VCaP (cell line): ENCODE measurements at regions not wholly inside any gene's neighbourhood (a gene's known extent, or its start where the extent isn't known, plus 50 kb on each side); places are given as distances from the start of the nearest gene placed in this dataset.

Source experiments
- H3K27ac ChIP-seq: fragments of 450-650 bp; 2 replicates; pipeline ENCODE4 v1.5.1; 2017
- CTCF ChIP-seq: fragments of 450-650 bp; conservative IDR thresholded peaks from 2 replicates; pipeline ENCODE4 v1.5.1; 2017; ENCODE audit warnings: mild to moderate bottlenecking, moderate library complexity

- H3K27ac ChIP-seq = peak overlapping the region; percentile 5; the same call in 1 of the 2 replicates
- TF ChIP-seq CTCF = no peak
Measured at GRCh38 chr15:100714749-100715342, 112.5 kb downstream of the ASB7 start.

DNA sequence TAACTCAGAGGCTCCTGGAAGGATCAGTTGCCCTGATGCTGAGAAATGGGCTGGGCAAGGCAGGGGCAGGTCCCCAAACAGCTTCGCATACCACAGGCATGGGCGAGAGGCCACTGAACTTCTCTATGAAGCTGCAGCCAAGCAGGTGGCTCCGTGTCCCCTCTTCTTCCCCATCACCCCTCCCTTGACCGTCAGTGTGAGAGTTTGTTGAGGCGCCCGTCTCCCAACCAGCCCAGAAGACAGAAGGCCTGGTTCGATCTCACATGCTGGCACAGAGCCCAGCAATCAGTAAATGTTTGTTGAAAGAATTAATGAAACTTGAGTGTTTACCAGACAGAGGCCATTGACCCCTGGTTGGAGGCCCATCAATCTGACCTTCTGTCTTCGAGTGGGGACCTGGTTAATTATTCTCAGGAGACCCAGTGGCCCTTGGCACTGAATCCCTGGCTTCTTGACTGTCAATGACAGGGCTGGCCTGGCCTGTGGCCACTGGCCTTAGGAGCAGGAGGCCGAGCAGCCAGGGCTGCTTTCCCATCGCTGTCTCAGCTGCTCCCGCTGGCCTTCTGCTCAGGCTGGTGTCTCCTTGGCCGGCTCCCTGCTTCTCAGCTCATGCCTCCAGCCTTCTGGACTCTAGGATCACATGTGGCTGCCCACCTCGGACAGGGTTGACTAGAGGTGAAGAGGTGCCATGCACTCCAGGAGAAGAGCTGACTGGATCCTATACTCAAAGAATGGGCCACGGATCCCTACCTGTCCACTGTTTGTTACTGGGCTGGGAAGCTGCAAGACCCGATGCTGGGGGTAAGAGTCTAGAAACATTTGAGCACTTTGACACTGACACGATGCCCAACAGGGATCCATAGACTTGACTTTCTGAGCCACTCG, 113.4 kb downstream of the ASB7 start:
- H3K27ac ChIP-seq = peak overlapping the region; percentile 13; the same call in 1 of the 2 replicates
- no peak for TF ChIP-seq CTCF

GRCh38 chr15:100716456-100717085, 114.2 kb downstream of the ASB7 start:
- no peak for TF ChIP-seq CTCF
- no peak overlapping the region; the same call in 1 of the 2 replicates for H3K27ac ChIP-seq

DNA sequence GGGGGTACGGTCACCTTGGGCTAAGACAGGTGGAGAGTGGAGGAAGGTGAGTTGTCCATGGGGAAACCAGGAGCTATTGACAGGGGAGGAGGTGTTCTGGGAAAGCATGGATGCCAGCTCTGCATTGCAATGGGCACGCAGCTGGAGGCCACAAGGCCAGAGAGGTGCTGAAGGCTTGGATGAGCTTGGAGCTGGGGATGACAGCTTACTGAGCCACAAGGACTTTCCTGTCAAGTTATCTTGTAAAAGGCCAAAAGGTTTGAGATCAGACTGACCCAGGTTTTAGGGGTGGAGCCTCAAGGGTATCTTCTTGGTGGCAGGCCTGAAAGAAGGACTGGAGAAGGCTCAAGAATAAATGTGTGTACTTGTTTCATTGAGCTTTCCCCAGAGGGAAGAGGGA, 115.2 kb downstream of the ASB7 start:
- TF ChIP-seq CTCF = no peak
- H3K27ac ChIP-seq = no peak overlapping the region

DNA sequence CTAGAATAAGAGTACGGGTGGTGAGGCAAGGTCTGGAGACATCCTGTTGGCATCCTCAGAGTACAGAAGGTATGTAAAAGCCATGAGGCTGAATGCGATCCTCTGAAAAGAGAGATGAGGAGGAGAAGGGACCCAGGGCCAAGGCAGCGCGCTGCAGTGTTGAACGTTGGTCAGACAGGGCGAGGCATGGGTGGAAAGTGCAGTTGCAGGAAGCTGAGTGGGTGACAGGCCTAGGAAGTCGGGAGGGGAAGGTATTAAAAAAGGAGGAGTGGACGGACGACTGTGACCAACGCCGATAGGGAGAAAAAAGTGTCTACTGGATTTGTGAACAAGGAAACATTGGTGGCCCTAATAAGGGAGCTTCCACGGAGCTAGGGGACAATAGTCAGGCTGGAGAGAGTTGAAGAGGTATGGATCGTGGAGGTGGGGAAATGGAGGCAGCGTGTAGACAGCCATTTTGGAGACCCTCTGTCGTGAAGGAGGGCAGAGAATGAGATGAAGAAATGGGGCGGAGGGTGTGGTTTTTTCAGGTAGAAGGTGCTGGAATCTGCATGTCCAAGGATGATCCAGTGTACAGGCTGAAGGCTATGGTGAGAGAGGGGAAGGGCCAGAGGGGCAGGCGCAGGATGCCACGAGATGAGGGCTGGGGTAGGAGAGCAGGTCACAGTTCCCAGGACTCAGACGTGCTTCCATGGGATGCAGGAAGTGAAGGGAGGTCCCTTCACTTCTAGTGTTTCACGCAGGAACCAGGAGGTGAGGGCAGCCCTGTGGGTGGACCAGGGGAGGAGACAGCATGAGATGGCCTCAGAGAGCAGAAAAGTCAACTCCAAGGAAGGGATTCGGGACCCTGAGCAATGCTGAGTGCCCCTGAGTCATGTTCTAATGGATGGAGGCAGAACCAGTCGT, 115.9 kb downstream of the ASB7 start:
- no peak for TF ChIP-seq CTCF
- H3K27ac ChIP-seq = no peak overlapping the region

GRCh38 chr15:100720406-100720967, 118.1 kb downstream of the ASB7 start:
- H3K27ac ChIP-seq = peak overlapping the region; percentile 78
- TF ChIP-seq CTCF = no peak
